Kidney tubule cell (primary cell): ENCODE measurements at regions not wholly inside any gene's neighbourhood (a gene's known extent, or its start where the extent isn't known, plus 50 kb on each side); places are given as distances from the start of the nearest gene placed in this dataset.

Source experiments
- DNase-seq: peaks from one replicate; pipeline ENCODE4 v3.0.0-alpha.2; 2018; ENCODE audit warnings: low spot score

GRCh38 chr6:22027040-22027725, 269.7 kb downstream of the PRL start:
- no peak for DNase-seq

GRCh38 chr6:22028403-22029090, 268.3 kb downstream of the PRL start:
- no peak for DNase-seq

- no peak for DNase-seq
Measured at GRCh38 chr6:22029171-22029570, 267.7 kb downstream of the PRL start.

DNA sequence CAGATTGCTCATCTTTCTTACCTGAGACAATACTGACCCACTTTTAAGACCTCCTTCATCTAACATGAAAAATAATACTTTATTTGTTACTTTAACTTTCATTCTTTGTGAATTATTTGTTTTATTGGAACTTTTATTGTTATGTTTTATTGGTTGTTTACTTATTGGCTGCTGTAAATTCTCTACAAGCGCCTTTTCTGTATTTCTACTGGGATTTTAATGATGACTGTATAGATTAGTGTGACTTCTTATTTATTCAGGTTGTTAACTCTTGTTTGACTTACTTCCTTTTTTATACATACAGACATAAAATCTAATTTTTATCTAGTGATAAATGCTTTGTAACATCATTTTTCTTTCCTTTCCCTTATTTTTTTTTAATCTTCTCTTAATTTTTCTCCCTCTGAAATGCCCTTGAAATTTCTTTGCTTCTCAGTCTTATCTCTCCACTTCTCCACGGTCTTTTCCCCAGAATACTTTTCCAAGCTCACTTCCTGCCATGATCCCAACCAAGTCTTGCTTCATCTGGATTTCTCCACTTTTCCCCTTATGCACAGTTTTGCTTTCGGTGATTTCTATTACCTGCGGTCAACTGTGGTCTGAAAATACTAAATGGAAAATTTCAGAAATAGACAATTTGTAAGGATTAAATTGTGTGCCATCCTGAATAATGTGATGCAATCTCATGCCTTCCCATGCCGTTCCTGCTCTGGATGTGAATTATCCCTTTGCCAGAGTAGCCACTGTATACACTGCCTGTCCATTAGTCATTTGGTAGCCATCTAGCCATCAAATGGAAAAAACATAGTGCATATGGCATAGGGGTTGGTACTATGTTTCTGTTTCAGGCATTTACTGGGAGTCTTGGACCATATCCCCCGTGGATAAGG, 265.9 kb downstream of the PRL start:
- DNase-seq = no peak

DNA sequence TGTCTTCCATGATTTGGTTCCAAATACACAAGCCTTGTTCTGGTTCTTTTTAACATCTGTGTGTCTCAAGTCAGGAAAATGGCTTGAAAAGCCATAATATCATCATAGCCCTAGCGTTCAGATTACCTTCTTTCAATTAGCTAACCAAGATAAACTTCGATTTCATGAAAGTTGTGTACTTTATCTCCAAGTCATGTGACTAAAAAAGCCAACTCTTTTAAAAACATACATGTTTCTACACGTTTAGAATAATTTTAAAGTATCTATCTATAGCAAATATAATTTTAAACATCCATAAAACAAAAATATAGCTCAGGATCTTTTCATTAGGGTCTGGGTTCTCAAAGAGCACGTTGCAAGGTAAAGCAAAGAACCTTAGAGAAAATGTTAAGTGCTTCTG, 261.1 kb downstream of the PRL start:
- peak; percentile 5 for DNase-seq

GRCh38 chr6:22036275-22036674, 260.6 kb downstream of the PRL start:
- peak; percentile 99 for DNase-seq

GRCh38 chr6:22036699-22037098, 260.1 kb downstream of the PRL start:
- DNase-seq = no peak

GRCh38 chr6:22041797-22042480, 254.9 kb downstream of the PRL start:
- peak; percentile 75 for DNase-seq

GRCh38 chr6:22042706-22043105, 254.1 kb downstream of the PRL start:
- peak; percentile 85 for DNase-seq

DNA sequence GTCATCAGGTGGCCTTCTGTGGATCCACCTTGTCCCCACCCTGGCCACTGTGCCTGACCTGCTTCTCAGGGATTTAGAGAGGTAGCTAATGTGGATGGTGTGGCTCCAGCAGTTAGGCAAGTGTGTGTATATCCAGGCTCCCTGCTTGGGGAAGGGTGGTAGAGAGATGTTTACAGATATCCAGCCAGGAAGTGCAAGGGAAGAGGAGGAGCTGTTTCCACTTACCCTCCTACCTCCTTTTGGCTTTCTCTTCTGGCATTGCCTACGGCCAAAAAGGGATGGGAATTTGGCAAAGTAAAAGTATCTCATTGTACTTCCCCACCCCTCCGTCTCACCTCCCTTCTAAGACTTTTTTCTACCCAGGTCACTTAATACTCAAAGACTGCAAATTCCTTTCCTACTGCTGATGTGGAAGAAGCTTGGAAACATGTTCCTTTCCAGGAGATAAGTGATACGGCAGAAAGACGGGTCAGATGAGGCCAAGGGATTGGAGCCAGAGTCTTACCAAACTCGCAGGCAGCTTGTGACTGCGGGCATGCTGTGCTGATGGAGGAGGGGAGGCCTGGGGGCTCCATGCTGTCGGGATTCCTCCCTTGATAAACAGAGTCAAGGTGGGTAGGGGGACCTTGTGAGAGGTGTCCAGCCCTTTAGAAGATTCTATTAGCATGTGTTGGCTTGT, 253.4 kb downstream of the PRL start:
- peak; percentile 59 for DNase-seq

DNA sequence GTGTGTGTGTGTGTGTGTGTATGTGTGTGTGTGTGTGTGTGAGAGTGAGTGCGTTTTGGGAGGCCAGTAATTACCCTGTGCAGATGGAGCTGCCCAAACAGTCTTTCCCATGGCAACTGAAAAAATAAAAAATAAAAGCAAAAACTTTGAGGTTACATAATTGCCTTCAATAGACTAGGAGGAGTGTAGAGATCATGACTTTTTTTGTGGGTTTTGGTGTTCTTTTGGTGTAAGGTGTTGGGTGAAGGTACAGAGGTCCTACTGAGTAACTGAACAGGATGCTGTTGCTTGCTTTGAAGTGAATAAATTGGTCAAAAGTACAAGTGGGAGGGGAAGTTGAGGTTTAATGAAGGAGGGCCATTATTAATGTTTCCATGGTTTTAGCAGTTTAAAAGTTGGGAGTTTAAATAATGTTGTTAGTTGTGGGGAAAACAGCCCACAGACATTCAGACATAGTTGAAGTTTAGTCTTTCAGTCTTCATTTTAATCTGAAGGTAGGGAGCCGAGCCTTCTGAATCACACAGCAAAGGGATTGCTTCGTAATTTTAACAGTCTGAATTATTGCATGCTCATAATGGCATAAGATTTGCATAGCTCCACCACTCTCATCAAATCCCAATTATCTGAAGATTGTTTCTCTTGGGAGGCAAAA, 251.4 kb downstream of the PRL start:
- peak; percentile 8 for DNase-seq

DNA sequence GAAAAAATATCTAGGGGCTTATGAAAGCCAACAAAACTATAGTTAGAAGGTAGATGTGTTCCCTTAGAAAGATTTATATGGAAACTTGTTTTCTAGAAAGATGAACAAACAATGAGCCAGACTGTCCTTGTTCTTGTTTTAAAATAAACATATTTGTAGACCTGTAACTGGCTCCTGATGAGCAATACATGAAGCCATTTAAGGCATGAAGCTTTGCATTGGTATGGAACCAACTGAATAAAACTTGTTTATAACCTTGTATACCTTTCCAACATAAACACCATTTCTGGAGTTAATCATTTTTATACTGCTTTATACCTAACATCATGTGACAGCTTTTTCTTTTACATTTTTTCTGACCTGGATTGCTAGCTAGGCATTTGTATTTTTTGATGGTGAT, 247.8 kb downstream of the PRL start:
- peak; percentile 15 for DNase-seq

GRCh38 chr6:22053391-22053997, 243.3 kb downstream of the PRL start:
- DNase-seq = no peak

GRCh38 chr6:22056398-22056797, 240.4 kb downstream of the PRL start:
- no peak for DNase-seq

DNA sequence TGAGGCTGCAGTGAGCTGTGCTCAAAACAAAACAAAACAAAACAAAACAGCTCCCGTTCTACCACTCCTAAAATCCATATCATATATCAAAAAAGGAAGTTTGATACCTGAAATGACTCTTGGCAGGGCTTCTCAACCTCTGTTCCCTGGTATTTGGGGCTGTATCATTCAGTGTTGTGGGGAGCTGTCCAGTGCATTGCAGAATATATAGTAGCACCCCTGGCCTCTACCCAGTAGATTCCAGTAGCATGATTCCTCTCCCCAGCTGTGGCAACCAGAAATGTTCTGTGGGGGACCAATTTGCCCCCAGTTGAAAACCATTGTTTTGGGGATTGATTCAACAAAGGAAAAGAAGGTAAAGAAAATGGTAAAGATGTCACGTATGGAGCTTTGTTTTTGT, 238.9 kb downstream of the PRL start:
- no peak for DNase-seq

- no peak for DNase-seq
Measured at GRCh38 chr6:22059126-22059525, 237.7 kb downstream of the PRL start.

- DNase-seq = no peak
Measured at GRCh38 chr6:22059946-22060345, 236.9 kb downstream of the PRL start.

DNA sequence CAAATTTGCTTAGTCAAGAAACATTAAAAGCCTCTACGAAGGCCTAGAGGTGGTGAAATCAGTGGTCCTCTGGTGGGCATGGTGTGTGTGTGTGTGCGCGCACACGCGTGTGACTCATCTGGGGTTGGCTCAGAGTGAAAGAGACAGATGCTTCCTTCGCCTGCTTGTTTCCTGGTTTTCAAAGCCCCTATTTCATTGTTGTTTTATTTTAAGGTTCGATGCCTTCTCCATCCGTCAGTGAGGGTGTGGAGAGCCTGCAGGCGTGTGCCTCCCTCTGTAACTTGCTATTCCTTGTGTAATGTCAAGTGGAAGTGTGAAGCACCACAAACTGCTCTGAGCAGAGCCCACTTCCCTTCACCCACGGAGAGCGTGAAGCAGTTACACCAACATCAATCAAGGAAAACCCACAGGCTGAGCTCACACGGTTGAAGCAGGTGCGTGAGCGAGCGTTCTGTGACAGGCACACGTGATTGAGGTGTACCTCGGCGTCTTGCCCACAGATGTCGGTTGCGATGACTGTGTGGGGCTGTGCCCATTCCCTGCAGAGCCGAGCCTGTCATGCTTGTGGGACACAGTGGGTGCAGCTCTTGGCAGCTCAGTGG, 233.9 kb downstream of the PRL start:
- peak; percentile 25 for DNase-seq

GRCh38 chr6:22064558-22064957, 232.3 kb downstream of the PRL start:
- DNase-seq = no peak

GRCh38 chr6:22067122-22067521, 229.7 kb downstream of the PRL start:
- no peak for DNase-seq
